HUES6 (cell line): ENCODE measurements at regions not wholly inside any gene's neighbourhood (a gene's known extent, or its start where the extent isn't known, plus 50 kb on each side); places are given as distances from the start of the nearest gene placed in this dataset.

Experiments used
- H3K27ac ChIP-seq: 2 replicates; pipeline ENCODE4 v1.7.0; 2013; ENCODE audit warnings: low read depth, mild to moderate bottlenecking, low read length, inconsistent platforms
- H3K27me3 ChIP-seq: 2 replicates; pipeline ENCODE4 v1.6.1; 2013; ENCODE audit warnings: low read length; ENCODE audit not compliant: control insufficient read depth, insufficient read depth
- H3K36me3 ChIP-seq: 2 replicates; pipeline ENCODE4 v1.6.1; 2013; ENCODE audit warnings: low read length; ENCODE audit not compliant: control insufficient read depth, insufficient read depth
- H3K4me1 ChIP-seq: 2 replicates; pipeline ENCODE4 v1.6.1; 2013; ENCODE audit warnings: low read length; ENCODE audit not compliant: control insufficient read depth, insufficient read depth
- H3K4me3 ChIP-seq: 2 replicates; pipeline ENCODE4 v1.5.1; 2013; ENCODE audit warnings: low read depth, low read length
- H3K9ac ChIP-seq: one replicate; pipeline ENCODE4 v1.6.1; 2013; ENCODE audit warnings: mild to moderate bottlenecking, low read length
- H3K9me3 ChIP-seq: 2 replicates; pipeline ENCODE4 v1.6.1; 2013; ENCODE audit warnings: low read depth, low read length; ENCODE audit not compliant: control insufficient read depth, insufficient read depth

- Histone ChIP-seq H3K4me3 (no peak overlapping the region), H3K9me3 (peaks cover 5% of the 10 kb centered on the region; the same call in 1 of the 2 replicates), H3K27me3 (no peaks in the 10 kb centered on the region), H3K9ac (no peak overlapping the region), H3K4me1 (no peaks in the 10 kb centered on the region), H3K36me3 (no peaks in the 10 kb centered on the region), H3K27ac (no peak overlapping the region)
Observed at GRCh38 chr1:30311749-30312148, 411.6 kb downstream of the MATN1 start.

- no peak overlapping the region for H3K9ac ChIP-seq
- no peaks in the 10 kb centered on the region for H3K4me1 ChIP-seq
- H3K36me3 ChIP-seq = no peaks in the 10 kb centered on the region
- H3K4me3 ChIP-seq = no peak overlapping the region
- H3K9me3 ChIP-seq = no peaks in the 10 kb centered on the region
- H3K27ac ChIP-seq = no peak overlapping the region
- no peaks in the 10 kb centered on the region for H3K27me3 ChIP-seq
Observed at GRCh38 chr1:30310966-30311742, 412.2 kb downstream of the MATN1 start.

GRCh38 chr1:30307182-30307581 lies 416.2 kb downstream of the MATN1 start:
- H3K27ac ChIP-seq = no peak overlapping the region
- H3K36me3 ChIP-seq = no peaks in the 10 kb centered on the region
- H3K4me3 ChIP-seq = no peak overlapping the region
- no peaks in the 10 kb centered on the region for H3K27me3 ChIP-seq
- no peaks in the 10 kb centered on the region for H3K4me1 ChIP-seq
- H3K9ac ChIP-seq = no peak overlapping the region
- no peaks in the 10 kb centered on the region for H3K9me3 ChIP-seq

- Histone ChIP-seq H3K36me3 (no peaks in the 10 kb centered on the region), H3K4me3 (no peak overlapping the region), H3K9me3 (no peaks in the 10 kb centered on the region), H3K27ac (no peak overlapping the region), H3K9ac (no peak overlapping the region), H3K4me1 (no peaks in the 10 kb centered on the region), H3K27me3 (no peaks in the 10 kb centered on the region)
Observed at GRCh38 chr1:30305519-30305918, 417.9 kb downstream of the MATN1 start.

GRCh38 chr1:30305061-30305460 lies 418.3 kb downstream of the MATN1 start:
- Histone ChIP-seq H3K27ac (no peak overlapping the region), H3K36me3 (no peaks in the 10 kb centered on the region), H3K9me3 (no peaks in the 10 kb centered on the region), H3K4me1 (no peaks in the 10 kb centered on the region), H3K27me3 (no peaks in the 10 kb centered on the region), H3K4me3 (no peak overlapping the region), H3K9ac (no peak overlapping the region)

- H3K4me3 ChIP-seq = no peak overlapping the region
- no peaks in the 10 kb centered on the region for H3K4me1 ChIP-seq
- no peaks in the 10 kb centered on the region for H3K27me3 ChIP-seq
- no peak overlapping the region for H3K9ac ChIP-seq
- no peaks in the 10 kb centered on the region for H3K36me3 ChIP-seq
- no peak overlapping the region for H3K27ac ChIP-seq
- H3K9me3 ChIP-seq = no peaks in the 10 kb centered on the region
Observed at GRCh38 chr1:30304080-30304479, 419.3 kb downstream of the MATN1 start.

DNA sequence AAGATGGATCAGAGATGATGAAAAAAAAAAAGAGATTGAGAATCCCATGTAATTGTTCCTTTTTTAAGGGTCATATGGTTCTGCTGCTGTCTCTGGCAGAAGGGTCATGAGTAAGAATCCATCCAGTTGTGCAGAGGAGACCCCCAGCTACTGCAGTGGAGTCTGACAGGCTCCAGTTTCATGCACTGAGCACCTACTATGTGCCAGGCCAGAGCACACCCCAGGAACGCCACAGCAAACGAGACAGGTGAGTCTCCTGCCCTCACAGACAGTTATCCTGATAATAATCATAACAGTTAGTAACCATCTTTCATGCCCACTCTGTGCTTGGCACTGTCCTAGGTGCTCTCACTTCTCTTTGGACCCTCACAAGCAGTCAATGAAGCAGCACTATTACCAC lies 420.0 kb downstream of the MATN1 start:
- Histone ChIP-seq H3K4me1 (no peaks in the 10 kb centered on the region), H3K36me3 (no peaks in the 10 kb centered on the region), H3K9me3 (no peaks in the 10 kb centered on the region), H3K4me3 (no peak overlapping the region), H3K27me3 (no peaks in the 10 kb centered on the region), H3K9ac (no peak overlapping the region), H3K27ac (no peak overlapping the region)

- H3K4me3 ChIP-seq = no peak overlapping the region
- no peak overlapping the region for H3K27ac ChIP-seq
- no peaks in the 10 kb centered on the region for H3K36me3 ChIP-seq
- H3K27me3 ChIP-seq = no peaks in the 10 kb centered on the region
- no peak overlapping the region for H3K9ac ChIP-seq
- H3K9me3 ChIP-seq = 0 out of 2 replicates have a peak, but pooled peaks cover 1% of the 10 kb centered on the region
- no peaks in the 10 kb centered on the region for H3K4me1 ChIP-seq
Observed at GRCh38 chr1:30302858-30303257, 420.5 kb downstream of the MATN1 start.

- no peaks in the 10 kb centered on the region for H3K27me3 ChIP-seq
- no peak overlapping the region for H3K27ac ChIP-seq
- H3K9ac ChIP-seq = no peak overlapping the region
- H3K36me3 ChIP-seq = no peaks in the 10 kb centered on the region
- no peak overlapping the region for H3K4me3 ChIP-seq
- H3K9me3 ChIP-seq = peaks cover 16% of the 10 kb centered on the region
- no peaks in the 10 kb centered on the region for H3K4me1 ChIP-seq
Observed at GRCh38 chr1:30300669-30301068, 422.7 kb downstream of the MATN1 start.

DNA sequence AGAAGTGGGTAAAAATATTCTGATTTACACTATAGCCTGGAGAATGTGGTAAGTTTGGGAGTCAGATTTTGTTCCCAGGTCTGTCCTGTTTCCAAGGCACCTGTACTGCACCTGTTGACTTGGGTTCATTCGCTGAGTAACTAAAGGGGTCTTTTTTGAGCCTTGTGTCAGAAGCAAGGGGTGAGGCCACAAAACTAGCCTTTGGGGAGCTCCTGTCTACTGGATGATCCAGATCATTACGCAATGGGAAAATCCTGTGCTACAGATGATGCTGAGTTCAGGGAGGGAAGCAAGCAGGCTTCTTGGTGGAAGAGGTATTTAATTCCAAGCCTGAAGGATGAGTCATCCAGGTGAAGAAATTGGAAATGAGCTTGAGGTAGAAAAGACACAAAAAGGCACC lies 424.0 kb downstream of the MATN1 start:
- Histone ChIP-seq H3K27ac (no peak overlapping the region), H3K9me3 (peaks cover 24% of the 10 kb centered on the region), H3K27me3 (no peaks in the 10 kb centered on the region), H3K4me3 (no peak overlapping the region), H3K36me3 (no peaks in the 10 kb centered on the region), H3K9ac (no peak overlapping the region), H3K4me1 (no peaks in the 10 kb centered on the region)

- Histone ChIP-seq H3K27ac (no peak overlapping the region), H3K36me3 (no peaks in the 10 kb centered on the region), H3K9ac (no peak overlapping the region), H3K4me1 (no peaks in the 10 kb centered on the region), H3K27me3 (no peaks in the 10 kb centered on the region), H3K4me3 (no peak overlapping the region), H3K9me3 (peaks cover 37% of the 10 kb centered on the region)
Observed at GRCh38 chr1:30295674-30296073, 427.7 kb downstream of the MATN1 start.
